ENCODE measurements at regions not wholly inside any gene's neighbourhood (a gene's known extent, or its start where the extent isn't known, plus 50 kb on each side); places are given as distances from the start of the nearest gene placed in this dataset.

- TF ChIP-seq POLR2AphosphoS5 (IDR thresholded peaks at IDR 0.05; ENCODE audit: low read depth, low read length) (no peak), TAF1 (IDR thresholded peaks at IDR 0.05; ENCODE audit: borderline replicate concordance, insufficient read depth, low read length) (no peak), SIN3A (IDR thresholded peaks at IDR 0.05; ENCODE audit: borderline replicate concordance, insufficient read depth, low read length) (no peak), FOXP2 (optimal IDR thresholded peaks at IDR 0.05; ENCODE audit: borderline replicate concordance, extremely low read depth, extremely low read length, insufficient read depth) (no peak), REST (IDR thresholded peaks at IDR 0.05; ENCODE audit: insufficient read depth in 1 of 2, low read depth in 2 of 2, low read length in 2 of 2) (no peak)
Observed at GRCh38 chr14:80300351-80300750, 89.0 kb upstream of the DIO2 start.

- no peak for TF ChIP-seq REST (IDR thresholded peaks at IDR 0.05; ENCODE audit: insufficient read depth in 1 of 2, low read depth in 2 of 2, low read length in 2 of 2)
- TF ChIP-seq SIN3A (IDR thresholded peaks at IDR 0.05; ENCODE audit: borderline replicate concordance, insufficient read depth, low read length), result no peak
- TF ChIP-seq TAF1 (IDR thresholded peaks at IDR 0.05; ENCODE audit: borderline replicate concordance, insufficient read depth, low read length), result no peak
- no peak for TF ChIP-seq POLR2AphosphoS5 (IDR thresholded peaks at IDR 0.05; ENCODE audit: low read depth, low read length)
Observed at GRCh38 chr14:80298491-80299017, 87.2 kb upstream of the DIO2 start.

DNA sequence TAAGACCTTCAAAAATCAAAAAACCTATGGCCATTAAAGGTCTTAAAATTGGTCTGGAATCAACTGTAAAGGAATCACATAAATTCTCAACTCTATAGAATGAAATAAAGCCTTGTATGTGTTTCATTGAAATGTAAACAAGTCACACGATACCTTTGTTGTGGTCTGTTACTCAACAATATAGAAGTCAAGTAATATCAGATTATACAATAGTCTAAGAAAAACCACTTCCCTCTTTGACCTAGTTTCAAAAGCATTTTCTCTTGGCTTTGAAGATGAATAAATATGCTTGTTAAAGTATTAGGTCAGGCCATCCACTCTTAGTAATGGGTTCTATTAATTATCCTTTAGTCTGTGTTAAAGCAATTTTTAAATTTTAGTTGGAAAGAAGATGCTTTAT lies 79.8 kb upstream of the DIO2 start:
- TF ChIP-seq SIN3A (IDR thresholded peaks at IDR 0.05; ENCODE audit: borderline replicate concordance, insufficient read depth, low read length), result no peak
- TF ChIP-seq REST (IDR thresholded peaks at IDR 0.05; ENCODE audit: insufficient read depth in 1 of 2, low read depth in 2 of 2, low read length in 2 of 2), result no peak
- no peak for TF ChIP-seq POLR2AphosphoS5 (IDR thresholded peaks at IDR 0.05; ENCODE audit: low read depth, low read length)

DNA sequence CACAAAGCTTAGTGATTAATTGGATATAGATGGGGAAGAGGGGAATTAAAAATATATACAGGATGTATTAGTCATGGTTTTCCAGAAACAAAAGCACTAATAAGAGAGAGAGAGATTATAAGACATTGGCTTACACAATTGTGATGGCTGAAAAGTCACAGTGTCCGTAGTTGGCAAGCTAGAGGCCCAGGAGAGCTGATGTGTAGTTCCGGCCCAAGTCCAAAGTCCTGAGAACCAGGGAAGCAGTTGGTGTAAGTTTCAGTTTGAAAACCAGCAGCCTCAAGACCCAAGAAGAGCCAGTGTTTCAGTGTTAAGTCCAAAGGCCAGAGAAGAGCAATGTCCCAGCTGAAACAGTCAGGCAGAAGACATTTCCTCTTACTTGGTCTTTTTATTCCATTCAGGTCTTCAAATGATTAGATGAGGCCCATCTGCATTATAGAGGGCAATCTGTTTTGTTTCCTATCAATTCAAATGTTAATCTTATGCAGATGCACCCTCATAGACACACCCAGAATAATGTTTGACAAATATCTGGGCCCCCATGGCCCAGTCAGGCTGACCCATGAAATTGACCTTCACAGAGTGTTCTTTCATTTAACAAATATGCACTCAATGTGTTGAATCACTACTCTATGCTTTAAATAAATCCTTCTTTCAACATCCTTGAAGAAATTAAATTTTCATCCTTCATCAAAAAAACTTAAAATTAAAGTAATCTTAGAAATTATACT lies 67.2 kb upstream of the DIO2 start:
- TF ChIP-seq SIN3A (IDR thresholded peaks at IDR 0.05; ENCODE audit: borderline replicate concordance, insufficient read depth, low read length) (no peak), POLR2AphosphoS5 (IDR thresholded peaks at IDR 0.05; ENCODE audit: low read depth, low read length) (no peak), FOXP2 (optimal IDR thresholded peaks at IDR 0.05; ENCODE audit: borderline replicate concordance, extremely low read depth, extremely low read length, insufficient read depth) (no peak), TAF1 (IDR thresholded peaks at IDR 0.05; ENCODE audit: borderline replicate concordance, insufficient read depth, low read length) (no peak), REST (IDR thresholded peaks at IDR 0.05; ENCODE audit: insufficient read depth in 1 of 2, low read depth in 2 of 2, low read length in 2 of 2) (no peak)

Data from PFSK-1 (cell line).